HG03575 (cell line): ENCODE measurements at regions not wholly inside any gene's neighbourhood (a gene's known extent, or its start where the extent isn't known, plus 50 kb on each side); places are given as distances from the start of the nearest gene placed in this dataset.
"Not testable (repeated sequence)": the region's sequence is repeated elsewhere in the genome, so short reads cannot be mapped to it uniquely, and the experiment has no call there.

Source experiments
- ATAC-seq: cut with Tn5 transposase; IDR thresholded peaks from one replicate; pipeline ENCODE4 v1.9.1; 2021; ENCODE audit not compliant: unreplicated experiment, insufficient number of reproducible peaks, low FRiP score; ENCODE audit errors: extremely low read depth

GRCh38 chr3:90036939-90037469, 929.6 kb downstream of the EPHA3 start:
- ATAC-seq: no peak

- ATAC-seq: no peak
Observed at GRCh38 chr3:90039994-90040393, 932.6 kb downstream of the EPHA3 start.

DNA sequence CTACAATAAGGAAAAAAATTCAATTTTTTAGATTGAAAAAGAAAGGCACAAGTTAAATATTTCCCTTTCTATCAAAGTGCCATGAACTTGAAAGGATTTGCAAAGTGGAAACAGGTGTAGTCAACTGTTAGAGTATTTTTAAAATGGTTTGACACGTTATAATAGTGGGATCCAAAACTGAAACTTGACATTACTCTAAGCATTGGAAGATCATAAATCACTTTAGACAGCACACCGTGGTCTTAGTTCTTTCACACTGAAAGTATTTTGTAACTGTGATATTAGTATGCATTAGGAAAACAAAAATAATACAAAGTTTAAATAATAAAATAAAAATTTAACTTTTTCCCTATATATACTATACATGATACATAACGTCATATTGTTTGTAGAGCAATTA, 933.1 kb downstream of the EPHA3 start:
- ATAC-seq: no peak

GRCh38 chr3:90041995-90042394, 934.6 kb downstream of the EPHA3 start:
- no peak for ATAC-seq

GRCh38 chr3:90043287-90043686, 935.9 kb downstream of the EPHA3 start:
- no peak for ATAC-seq

GRCh38 chr3:90044084-90044816, 936.8 kb downstream of the EPHA3 start:
- ATAC-seq: no peak

DNA sequence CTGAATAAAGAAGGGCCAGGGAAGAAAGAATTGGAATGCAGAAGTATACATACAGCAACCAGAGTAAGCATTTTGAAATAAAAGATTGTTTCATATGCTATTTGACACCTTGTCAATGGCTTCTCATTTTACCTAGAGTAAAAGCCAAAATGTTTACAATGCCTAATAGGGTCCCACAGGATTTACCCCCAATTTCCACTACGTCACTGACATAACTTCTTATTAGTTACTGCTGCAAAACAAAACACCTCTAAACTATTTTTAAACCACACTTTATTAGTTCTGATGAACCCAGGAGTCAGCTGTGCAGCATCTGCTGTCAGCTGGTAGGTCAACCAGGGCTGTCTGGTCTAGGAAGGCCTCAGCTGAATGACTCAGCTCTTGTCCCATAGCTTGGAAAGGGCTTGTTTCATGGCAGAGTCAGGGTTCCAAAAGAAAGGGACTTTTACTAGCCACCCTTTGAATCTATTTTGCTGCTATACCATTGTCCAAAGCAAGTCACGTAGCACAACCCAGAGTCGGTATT, 945.1 kb downstream of the EPHA3 start:
- no peak for ATAC-seq

GRCh38 chr3:90054311-90054710, 946.9 kb downstream of the EPHA3 start:
- ATAC-seq: no peak

- no peak for ATAC-seq
Observed at GRCh38 chr3:90055666-90056065, 948.2 kb downstream of the EPHA3 start.

DNA sequence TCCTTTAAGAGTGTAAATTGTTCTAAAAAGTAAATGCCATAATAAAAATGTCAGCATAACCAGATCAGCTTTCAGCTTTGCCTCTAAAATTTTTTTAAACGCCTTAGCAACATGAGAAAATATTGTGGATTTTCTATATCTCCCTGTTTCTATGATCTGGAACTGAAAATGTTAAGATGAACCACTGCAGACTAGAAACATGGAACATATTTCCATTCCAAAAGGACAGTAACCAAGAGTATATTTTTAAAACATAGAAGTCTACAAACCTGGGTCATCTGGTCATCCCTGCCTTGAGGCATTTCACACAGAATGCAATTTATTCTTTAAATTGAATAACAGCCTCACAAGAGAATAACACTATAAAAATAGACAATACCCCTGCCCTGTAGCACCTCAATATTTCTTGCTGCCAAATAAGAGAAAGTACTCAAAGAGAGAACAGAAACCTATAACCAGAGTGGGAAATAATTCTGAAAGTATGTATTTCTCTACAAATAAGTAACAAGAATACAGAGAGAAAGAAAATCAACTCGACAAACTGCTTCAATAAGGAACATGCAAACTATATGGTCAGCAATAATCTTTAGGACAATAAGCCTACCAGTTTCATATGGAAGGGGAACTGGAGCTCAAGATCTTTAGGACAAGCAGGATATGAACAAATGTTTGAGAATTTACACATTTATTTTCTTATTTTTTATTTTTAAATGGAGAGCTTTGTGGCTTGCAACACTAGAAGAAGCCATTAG, 949.0 kb downstream of the EPHA3 start:
- ATAC-seq: no peak

GRCh38 chr3:90062016-90062415, 954.6 kb downstream of the EPHA3 start:
- no peak for ATAC-seq

DNA sequence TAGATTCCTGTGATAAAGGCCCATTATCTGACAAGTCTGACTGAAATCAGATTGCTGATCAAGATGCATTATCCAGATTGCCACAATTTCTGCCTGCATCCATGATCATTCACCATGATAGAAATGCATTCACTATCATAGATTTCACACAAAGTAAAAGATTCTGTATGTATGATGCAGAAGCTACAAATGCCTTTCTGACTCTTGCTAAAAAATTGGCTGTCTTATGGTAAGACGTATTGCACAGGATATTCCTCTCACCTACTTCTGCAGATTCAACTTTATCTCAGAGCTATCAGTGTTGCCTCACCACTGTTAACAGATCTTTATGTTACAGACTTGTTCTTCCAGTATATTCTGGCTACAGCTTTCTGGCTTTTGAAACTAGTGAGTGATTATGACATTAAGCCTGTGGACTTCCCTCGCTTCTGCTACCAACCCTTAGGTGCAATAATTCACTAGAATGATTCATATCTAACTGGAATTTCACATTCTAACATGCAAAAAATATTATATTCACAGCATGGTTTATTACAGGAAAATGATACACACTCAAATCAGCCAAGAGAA, 955.3 kb downstream of the EPHA3 start:
- ATAC-seq: no peak

DNA sequence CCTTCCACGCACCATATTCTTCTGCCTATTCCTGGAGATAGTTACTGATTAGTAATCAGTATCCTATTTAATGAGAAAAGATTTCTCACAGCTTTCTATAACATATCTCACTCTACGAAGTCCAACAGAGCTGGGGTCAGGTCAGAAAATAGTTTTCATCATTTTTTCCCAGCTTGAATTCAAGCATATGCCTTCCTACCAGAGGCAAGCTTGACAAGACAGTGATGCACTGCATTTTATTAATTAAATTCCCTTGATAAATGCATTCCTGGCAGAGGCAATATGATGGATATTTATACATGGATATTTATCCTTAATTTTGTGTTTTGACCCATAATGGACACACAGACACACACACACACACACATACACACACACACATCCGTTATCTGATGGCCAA, 961.4 kb downstream of the EPHA3 start:
- no peak for ATAC-seq

GRCh38 chr3:90069748-90070147, 962.3 kb downstream of the EPHA3 start:
- ATAC-seq: no peak

GRCh38 chr3:90076136-90076535, 968.7 kb downstream of the EPHA3 start:
- ATAC-seq: no peak

- ATAC-seq: no peak
Observed at GRCh38 chr3:90080988-90081387, 973.6 kb downstream of the EPHA3 start.

DNA sequence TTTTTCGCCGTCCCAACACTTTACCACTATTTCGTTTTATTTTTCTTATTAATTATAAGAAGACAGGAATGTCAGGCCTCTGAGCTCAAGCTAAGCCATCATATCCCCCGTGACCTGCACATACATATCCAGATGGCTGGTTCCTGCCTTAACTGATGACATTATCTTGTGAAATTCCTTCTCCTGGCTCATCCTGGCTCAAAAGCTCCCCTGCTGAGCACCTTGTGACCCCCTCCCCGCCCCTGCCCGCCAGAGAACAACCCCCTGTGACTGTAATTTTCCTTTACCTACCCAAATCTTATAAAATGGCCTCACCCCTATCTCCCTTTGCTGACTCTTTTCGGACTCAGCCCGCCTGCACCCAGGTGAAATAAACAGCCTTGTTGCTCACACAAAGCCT, 978.9 kb downstream of the EPHA3 start:
- ATAC-seq: not testable (repeated sequence)

DNA sequence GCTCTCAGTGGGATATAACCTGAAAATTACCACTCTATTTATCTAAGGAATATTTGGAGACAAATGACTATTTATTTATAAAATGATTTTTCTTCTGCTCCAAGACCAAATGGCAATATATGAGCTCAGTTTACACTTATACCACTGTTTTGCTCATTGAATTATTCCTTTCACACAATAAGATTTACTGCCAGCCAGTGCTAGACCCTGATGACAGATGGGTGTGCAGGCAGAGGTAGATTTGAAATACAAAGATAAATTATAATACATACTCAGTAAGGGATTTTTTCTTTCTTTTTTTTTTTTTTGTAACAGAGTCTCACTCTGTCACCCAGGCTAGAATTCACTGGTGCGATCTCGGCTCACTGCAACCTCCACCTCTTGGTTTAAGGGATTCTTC, 980.3 kb downstream of the EPHA3 start:
- no peak for ATAC-seq

- ATAC-seq: no peak
Observed at GRCh38 chr3:90091549-90091948, 984.1 kb downstream of the EPHA3 start.

DNA sequence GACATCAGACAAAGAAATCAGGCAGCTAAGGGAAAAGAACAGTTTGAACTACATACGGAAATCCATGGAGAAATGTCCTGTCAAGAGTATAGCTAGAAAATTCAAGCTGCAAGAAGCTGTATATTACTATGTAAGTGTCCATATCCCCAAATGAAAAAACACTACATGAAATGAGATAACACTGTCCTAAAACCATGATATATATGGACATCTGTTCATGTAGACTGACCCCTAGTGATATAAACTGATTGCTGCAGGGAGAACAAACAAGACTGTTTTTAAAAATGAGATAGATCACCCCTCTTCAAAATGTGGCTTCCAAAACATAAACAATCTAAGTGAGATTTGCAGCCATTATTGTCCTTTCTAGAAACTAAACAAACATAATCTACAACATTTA, 985.6 kb downstream of the EPHA3 start:
- no peak for ATAC-seq
